H1 (cell line): ENCODE measurements at regions not wholly inside any gene's neighbourhood (a gene's known extent, or its start where the extent isn't known, plus 50 kb on each side); places are given as distances from the start of the nearest gene placed in this dataset.

Source experiments
- CHD1 ChIP-seq: IDR thresholded peaks from 2 replicates; pipeline ENCODE4 v1.6.1; 2012; ENCODE audit warnings: low read depth, low read length, improper control_type of control experiment
- MAFK ChIP-seq: IDR thresholded peaks from 2 replicates; pipeline ENCODE4 v1.6.1; 2012; ENCODE audit warnings: low read depth, mild to moderate bottlenecking, improper control_type of control experiment, low read length
- POLR2A ChIP-seq, 2 experiments: IDR thresholded peaks; 1 replicate in 1 of 2; 2 replicates in 1 of 2; pipeline ENCODE4 v1.6.1; 2011; ENCODE audit warnings: low read depth in 2 of 2, low read length in 2 of 2, mild to moderate bottlenecking in 2 of 2; ENCODE audit errors: control extremely low read depth in 1 of 2
- SP2 ChIP-seq: IDR thresholded peaks from 2 replicates; pipeline ENCODE4 v1.6.1; 2012; ENCODE audit warnings: mild to moderate bottlenecking, low read length, inconsistent platforms
- TAF1 ChIP-seq: IDR thresholded peaks from 2 replicates; pipeline ENCODE4 v1.6.1; 2011; ENCODE audit warnings: mild to moderate bottlenecking, low read depth, low read length
- TF ChIP-seq, protein P1 (sequence below), 3 experiments: IDR thresholded peaks; 1 replicate in 2 of 3; 2 replicates in 1 of 3; pipeline versions ENCODE4 v1.5.1 to v1.6.1; 2011; ENCODE audit warnings: low read length in 3 of 3, mild to moderate bottlenecking in 3 of 3, inconsistent platforms in 2 of 3, low read depth in 1 of 3, moderate library complexity in 1 of 3; ENCODE audit not compliant: insufficient read depth in 1 of 3; ENCODE audit errors: control extremely low read depth in 1 of 3
- TF ChIP-seq, protein P2 (sequence below): IDR thresholded peaks from 2 replicates; pipeline ENCODE4 v1.6.1; 2012; ENCODE audit warnings: inconsistent platforms

DNA sequence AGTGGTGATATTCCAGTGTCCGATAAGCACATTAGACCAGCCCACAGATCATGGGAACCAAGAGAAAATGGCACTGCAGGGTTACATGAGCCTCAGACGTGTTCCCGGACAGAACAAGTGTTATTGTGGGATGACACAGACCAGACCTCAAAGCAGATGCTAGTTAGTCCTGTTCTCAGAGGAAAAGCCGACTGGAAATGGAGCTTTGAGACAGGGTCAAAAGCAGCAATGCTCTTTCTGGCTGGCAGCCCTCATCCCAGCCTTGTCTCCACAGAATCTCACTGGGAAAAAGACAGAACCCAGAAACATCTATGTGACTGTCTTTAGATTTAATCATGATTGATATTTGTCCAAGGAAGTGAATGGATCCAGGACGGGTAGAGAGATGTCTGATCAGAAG, 506.8 kb downstream of the INSC start:
- TF ChIP-seq POLR2A (IDR thresholded peaks at IDR 0.05; ENCODE audit: control extremely low read depth in 1 of 2, low read depth in 2 of 2, low read length in 2 of 2) = no peak
- TF ChIP-seq, protein P1, sequence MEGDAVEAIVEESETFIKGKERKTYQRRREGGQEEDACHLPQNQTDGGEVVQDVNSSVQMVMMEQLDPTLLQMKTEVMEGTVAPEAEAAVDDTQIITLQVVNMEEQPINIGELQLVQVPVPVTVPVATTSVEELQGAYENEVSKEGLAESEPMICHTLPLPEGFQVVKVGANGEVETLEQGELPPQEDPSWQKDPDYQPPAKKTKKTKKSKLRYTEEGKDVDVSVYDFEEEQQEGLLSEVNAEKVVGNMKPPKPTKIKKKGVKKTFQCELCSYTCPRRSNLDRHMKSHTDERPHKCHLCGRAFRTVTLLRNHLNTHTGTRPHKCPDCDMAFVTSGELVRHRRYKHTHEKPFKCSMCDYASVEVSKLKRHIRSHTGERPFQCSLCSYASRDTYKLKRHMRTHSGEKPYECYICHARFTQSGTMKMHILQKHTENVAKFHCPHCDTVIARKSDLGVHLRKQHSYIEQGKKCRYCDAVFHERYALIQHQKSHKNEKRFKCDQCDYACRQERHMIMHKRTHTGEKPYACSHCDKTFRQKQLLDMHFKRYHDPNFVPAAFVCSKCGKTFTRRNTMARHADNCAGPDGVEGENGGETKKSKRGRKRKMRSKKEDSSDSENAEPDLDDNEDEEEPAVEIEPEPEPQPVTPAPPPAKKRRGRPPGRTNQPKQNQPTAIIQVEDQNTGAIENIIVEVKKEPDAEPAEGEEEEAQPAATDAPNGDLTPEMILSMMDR (IDR thresholded peaks at IDR 0.05; ENCODE audit: control extremely low read depth in 1 of 3, insufficient read depth in 1 of 3, low read depth in 1 of 3, low read length in 3 of 3) = no peak
- TF ChIP-seq, protein P2, sequence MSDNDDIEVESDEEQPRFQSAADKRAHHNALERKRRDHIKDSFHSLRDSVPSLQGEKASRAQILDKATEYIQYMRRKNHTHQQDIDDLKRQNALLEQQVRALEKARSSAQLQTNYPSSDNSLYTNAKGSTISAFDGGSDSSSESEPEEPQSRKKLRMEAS = no peak
- no peak for TF ChIP-seq TAF1
- no peak for TF ChIP-seq SP2
- TF ChIP-seq CHD1 = no peak
- no peak for TF ChIP-seq MAFK
